ENCODE measurements at regions not wholly inside any gene's neighbourhood (a gene's known extent, or its start where the extent isn't known, plus 50 kb on each side); places are given as distances from the start of the nearest gene placed in this dataset.
"Not testable (repeated sequence)": the region's sequence is repeated elsewhere in the genome, so short reads cannot be mapped to it uniquely, and the experiment has no call there.

GRCh38 chr10:6877722-6878392 lies 297.8 kb upstream of the PRKCQ start:
- DNase-seq (ENCODE audit: low read depth, low spot score): peak; percentile 12

GRCh38 chr10:6877336-6877721 lies 297.3 kb upstream of the PRKCQ start:
- no peak for DNase-seq (ENCODE audit: low read depth, low spot score)

GRCh38 chr10:6875269-6875865 lies 295.3 kb upstream of the PRKCQ start:
- DNase-seq (ENCODE audit: low read depth, low spot score): no peak

- no peak for DNase-seq (ENCODE audit: low read depth, low spot score)
Measured at GRCh38 chr10:6871128-6871527, 291.1 kb upstream of the PRKCQ start.

- DNase-seq (ENCODE audit: low read depth, low spot score): no peak
Measured at GRCh38 chr10:6868036-6868725, 288.1 kb upstream of the PRKCQ start.

GRCh38 chr10:6866757-6867156 lies 286.7 kb upstream of the PRKCQ start:
- no peak for DNase-seq (ENCODE audit: low read depth, low spot score)

- DNase-seq (ENCODE audit: low read depth, low spot score): no peak
Measured at GRCh38 chr10:6864142-6864541, 284.1 kb upstream of the PRKCQ start.

GRCh38 chr10:6863381-6863780 lies 283.3 kb upstream of the PRKCQ start:
- DNase-seq (ENCODE audit: low read depth, low spot score): no peak

GRCh38 chr10:6850452-6850851 lies 270.4 kb upstream of the PRKCQ start:
- DNase-seq (ENCODE audit: low read depth, low spot score): no peak

- DNase-seq (ENCODE audit: low read depth, low spot score): no peak
Measured at GRCh38 chr10:6847561-6847960, 267.5 kb upstream of the PRKCQ start.

- no peak for DNase-seq (ENCODE audit: low read depth, low spot score)
Measured at GRCh38 chr10:6843894-6844650, 264.0 kb upstream of the PRKCQ start.

GRCh38 chr10:6843481-6843881 lies 263.4 kb upstream of the PRKCQ start:
- DNase-seq (ENCODE audit: low read depth, low spot score): no peak

GRCh38 chr10:6842722-6843121 lies 262.6 kb upstream of the PRKCQ start:
- no peak for DNase-seq (ENCODE audit: low read depth, low spot score)

- no peak for DNase-seq (ENCODE audit: low read depth, low spot score)
Measured at GRCh38 chr10:6841761-6842160, 261.7 kb upstream of the PRKCQ start.

GRCh38 chr10:6840766-6841165 lies 260.7 kb upstream of the PRKCQ start:
- no peak for DNase-seq (ENCODE audit: low read depth, low spot score)

- no peak for DNase-seq (ENCODE audit: low read depth, low spot score)
Measured at GRCh38 chr10:6840201-6840691, 260.2 kb upstream of the PRKCQ start.

GRCh38 chr10:6838118-6838517 lies 258.0 kb upstream of the PRKCQ start:
- no peak for DNase-seq (ENCODE audit: low read depth, low spot score)

GRCh38 chr10:6833458-6834011 lies 253.5 kb upstream of the PRKCQ start:
- DNase-seq (ENCODE audit: low read depth, low spot score): no peak

GRCh38 chr10:6830981-6831380 lies 250.9 kb upstream of the PRKCQ start:
- DNase-seq (ENCODE audit: low read depth, low spot score): not testable (repeated sequence)

GRCh38 chr10:6824793-6825192 lies 244.7 kb upstream of the PRKCQ start:
- DNase-seq (ENCODE audit: low read depth, low spot score): not testable (repeated sequence)

- no peak for DNase-seq (ENCODE audit: low read depth, low spot score)
Measured at GRCh38 chr10:6823770-6824169, 243.7 kb upstream of the PRKCQ start.

GRCh38 chr10:6819301-6819700 lies 239.2 kb upstream of the PRKCQ start:
- DNase-seq (ENCODE audit: low read depth, low spot score): no peak

Data from ELF-1 (cell line).